Loucy (cell line): ENCODE measurements at regions not wholly inside any gene's neighbourhood (a gene's known extent, or its start where the extent isn't known, plus 50 kb on each side); places are given as distances from the start of the nearest gene placed in this dataset.

Source experiments
- H2AFZ ChIP-seq: fragments of 200-600 bp; sonication (generic); 2 replicates; pipeline ENCODE4 v1.6.0; 2016; ENCODE audit warnings: antibody characterized with exemption, mild to moderate bottlenecking, low read length, moderate library complexity
- H3F3A ChIP-seq: fragments of 200-600 bp; 2 replicates; pipeline ENCODE4 v1.6.0; 2016; ENCODE audit warnings: antibody characterized with exemption, low read depth, mild to moderate bottlenecking
- H3K27me3 ChIP-seq: fragments of 200-600 bp; sonication (generic); 2 replicates; pipeline ENCODE4 v1.6.1; 2014; ENCODE audit warnings: low read length, mild to moderate bottlenecking; ENCODE audit not compliant: insufficient read depth, poor library complexity, severe bottlenecking
- H3K36me3 ChIP-seq: fragments of 200-600 bp; sonication (generic); 2 replicates; pipeline ENCODE4 v1.6.1; 2016; ENCODE audit warnings: low read length; ENCODE audit not compliant: insufficient read depth
- H3K4me1 ChIP-seq: fragments of 200-600 bp; sonication (generic); 2 replicates; pipeline ENCODE4 v1.5.1; 2014; ENCODE audit warnings: low read length, mild to moderate bottlenecking; ENCODE audit not compliant: insufficient read depth, poor library complexity, severe bottlenecking
- H3K4me2 ChIP-seq: fragments of 200-600 bp; sonication (generic); 2 replicates; pipeline ENCODE4 v1.6.0; 2014; ENCODE audit warnings: antibody characterized with exemption, low read length, low read depth, mild to moderate bottlenecking; ENCODE audit not compliant: poor library complexity, severe bottlenecking
- H3K4me3 ChIP-seq: fragments of 200-600 bp; sonication (generic); 2 replicates; pipeline ENCODE4 v1.5.1; 2014; ENCODE audit warnings: low read length, mild to moderate bottlenecking, mixed read lengths; ENCODE audit not compliant: poor library complexity, severe bottlenecking
- H3K79me2 ChIP-seq: fragments of 200-600 bp; sonication (generic); 2 replicates; pipeline ENCODE4 v1.6.1; 2014; ENCODE audit warnings: low read length; ENCODE audit not compliant: insufficient read depth
- H3K9ac ChIP-seq: fragments of 200-600 bp; sonication (generic); 2 replicates; pipeline ENCODE4 v1.6.0; 2014; ENCODE audit warnings: mild to moderate bottlenecking, low read depth, low read length, moderate library complexity; ENCODE audit not compliant: poor library complexity, severe bottlenecking
- H3K9me2 ChIP-seq: fragments of 200-600 bp; sonication (generic); replicated peaks from 2 replicates; pipeline ENCODE4 v1.6.1; 2016; ENCODE audit warnings: low read depth, low read length, mixed read lengths
- H3K9me3 ChIP-seq: fragments of 200-600 bp; sonication (generic); 2 replicates; pipeline ENCODE4 v1.6.1; 2014; ENCODE audit warnings: mild to moderate bottlenecking, antibody characterized with exemption, low read length, low read depth; ENCODE audit not compliant: insufficient read depth
- H4K20me1 ChIP-seq: fragments of 200-600 bp; sonication (generic); 2 replicates; pipeline ENCODE4 v1.6.0; 2014; ENCODE audit warnings: antibody characterized with exemption, low read length, mild to moderate bottlenecking; ENCODE audit not compliant: insufficient read depth, poor library complexity, severe bottlenecking
- CTCF ChIP-seq: fragments of 200-600 bp; sonication (generic); conservative IDR thresholded peaks from 2 replicates; pipeline ENCODE4 v1.5.1; 2014; ENCODE audit warnings: mild to moderate bottlenecking, antibody characterized with exemption, low read length
- EZH2phosphoT487 ChIP-seq: fragments of 200-600 bp; IDR thresholded peaks from 2 replicates; pipeline ENCODE4 v1.6.1; 2018; ENCODE audit warnings: antibody characterized with exemption, mild to moderate bottlenecking, moderate library complexity, borderline replicate concordance

- H3K36me3 ChIP-seq = no peaks in the 10 kb centered on the region
Observed at GRCh38 chr4:137203601-137204000, 328.7 kb downstream of the PCDH18 start.

DNA sequence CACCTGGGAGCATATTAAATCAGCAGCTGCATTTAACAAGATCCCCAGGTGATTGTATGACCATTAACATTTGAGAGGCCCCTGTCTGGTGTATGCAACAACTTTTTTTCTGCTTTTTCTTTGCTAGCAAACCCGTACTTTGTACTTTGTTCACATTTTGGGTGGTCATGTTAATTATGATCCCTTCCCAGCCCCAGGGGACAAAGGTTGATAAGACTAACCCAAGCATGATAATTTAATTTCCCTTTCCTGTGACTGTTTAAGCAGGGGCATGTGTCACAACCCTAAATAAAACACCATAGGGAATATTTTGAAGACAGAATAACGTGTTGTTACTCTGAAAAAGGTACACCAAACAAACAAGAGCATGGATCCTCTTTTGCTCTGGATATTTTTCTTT, 332.0 kb downstream of the PCDH18 start:
- H3K79me2 ChIP-seq = no peaks in the 10 kb centered on the region
- H3K4me2 ChIP-seq = no peak overlapping the region
- H4K20me1 ChIP-seq = no peaks in the 10 kb centered on the region
- H3K9me3 ChIP-seq = no peaks in the 10 kb centered on the region
- no peak overlapping the region for H3K4me3 ChIP-seq
- no peaks in the 10 kb centered on the region for H3K4me1 ChIP-seq
- H3K27me3 ChIP-seq = no peaks in the 10 kb centered on the region
- H3F3A ChIP-seq = no peaks in the 10 kb centered on the region
- no peak for TF ChIP-seq CTCF
- no peak overlapping the region for H3K9ac ChIP-seq
- H2AFZ ChIP-seq = no peak overlapping the region
- H3K9me2 ChIP-seq = no peaks in the 10 kb centered on the region
- no peaks in the 10 kb centered on the region for H3K36me3 ChIP-seq

More at GRCh38 chr4:137203601-137204000, 328.7 kb downstream of the PCDH18 start:
- Histone ChIP-seq H3K4me2 (no peak overlapping the region), H3K9me3 (no peaks in the 10 kb centered on the region), H3K4me3 (no peak overlapping the region), H3K79me2 (no peaks in the 10 kb centered on the region), H3K27me3 (no peaks in the 10 kb centered on the region), H3K9ac (no peak overlapping the region), H2AFZ (no peak overlapping the region), H4K20me1 (no peaks in the 10 kb centered on the region), H3K4me1 (no peaks in the 10 kb centered on the region), H3F3A (no peaks in the 10 kb centered on the region), H3K9me2 (no peaks in the 10 kb centered on the region)
- TF ChIP-seq CTCF = no peak
- TF ChIP-seq EZH2phosphoT487 = no peak

GRCh38 chr4:137198791-137199190, 333.5 kb downstream of the PCDH18 start:
- TF ChIP-seq EZH2phosphoT487 (no peak), CTCF (no peak)
- H2AFZ ChIP-seq = no peak overlapping the region

More at GRCh38 chr4:137198791-137199190, 333.5 kb downstream of the PCDH18 start:
- Histone ChIP-seq H3K4me1 (no peaks in the 10 kb centered on the region), H3K4me3 (no peak overlapping the region), H3K4me2 (no peak overlapping the region), H3K9me3 (no peaks in the 10 kb centered on the region), H3F3A (no peaks in the 10 kb centered on the region), H3K9me2 (no peaks in the 10 kb centered on the region), H3K36me3 (no peaks in the 10 kb centered on the region), H4K20me1 (no peaks in the 10 kb centered on the region), H3K27me3 (no peaks in the 10 kb centered on the region), H3K79me2 (no peaks in the 10 kb centered on the region), H3K9ac (no peak overlapping the region)
